ENCODE measurements at regions not wholly inside any gene's neighbourhood (a gene's known extent, or its start where the extent isn't known, plus 50 kb on each side); places are given as distances from the start of the nearest gene placed in this dataset.
A peak's percentile ranks its signal among the peaks of the same experiment; 100 is the strongest.

DNA sequence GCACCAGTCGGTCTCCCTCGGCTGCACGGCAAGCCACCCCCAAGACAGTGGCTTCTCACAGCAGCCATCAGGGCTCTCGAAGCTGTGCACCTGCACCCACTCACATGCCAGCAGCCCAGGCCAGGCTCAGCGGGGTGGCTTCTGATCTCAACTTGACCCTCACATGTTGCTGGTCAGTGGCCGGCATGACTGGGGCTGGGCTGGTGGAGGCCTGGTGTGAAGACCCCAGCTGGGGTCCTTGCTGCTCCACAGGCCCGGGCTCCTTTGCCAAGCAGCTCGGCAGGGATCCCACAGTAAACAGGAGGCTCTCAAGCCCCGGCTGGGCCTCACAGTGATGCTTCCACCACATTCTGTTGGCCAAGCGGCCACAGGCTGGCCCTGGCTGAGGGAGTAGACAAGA is 128.2 kb downstream of the BRD1 start:
- H2AFZ ChIP-seq (replicated peaks; ENCODE audit: low read length, poor library complexity), result no peak overlapping the region
- no peaks in the 10 kb centered on the region for H4K20me1 ChIP-seq (ENCODE audit: insufficient read depth, low read length)
- no peaks in the 10 kb centered on the region for H3K9me3 ChIP-seq (ENCODE audit: control insufficient read depth, insufficient read depth, low read length)
- ATAC-seq (ENCODE audit: low read depth), result no peak
- H3K14ac ChIP-seq (replicated peaks; ENCODE audit: low read depth, low read length), result no peak overlapping the region
- TF ChIP-seq POLR2A (IDR thresholded peaks at IDR 0.05; ENCODE audit: low read depth, low read length) (no peak), BHLHE40 (IDR thresholded peaks at IDR 0.05; ENCODE audit: low read depth, low read length) (no peak), RCOR1 (IDR thresholded peaks at IDR 0.05; ENCODE audit: insufficient replicate concordance, low read length) (no peak), RAD21 (IDR thresholded peaks at IDR 0.05; ENCODE audit: low read length) (no peak), USF2 (IDR thresholded peaks at IDR 0.05; ENCODE audit: low read depth, low read length) (no peak), RFX5 (IDR thresholded peaks at IDR 0.05; ENCODE audit: low read depth, low read length) (no peak), FOS (IDR thresholded peaks at IDR 0.05; ENCODE audit: low read depth, low read length) (no peak), MAZ (IDR thresholded peaks at IDR 0.05; ENCODE audit: borderline replicate concordance, low read depth, low read length) (no peak), MAFK (IDR thresholded peaks at IDR 0.05; ENCODE audit: low read depth, low read length) (no peak), CHD1 (IDR thresholded peaks at IDR 0.05; ENCODE audit: low read depth, low read length) (no peak)
- TF ChIP-seq, protein P1, sequence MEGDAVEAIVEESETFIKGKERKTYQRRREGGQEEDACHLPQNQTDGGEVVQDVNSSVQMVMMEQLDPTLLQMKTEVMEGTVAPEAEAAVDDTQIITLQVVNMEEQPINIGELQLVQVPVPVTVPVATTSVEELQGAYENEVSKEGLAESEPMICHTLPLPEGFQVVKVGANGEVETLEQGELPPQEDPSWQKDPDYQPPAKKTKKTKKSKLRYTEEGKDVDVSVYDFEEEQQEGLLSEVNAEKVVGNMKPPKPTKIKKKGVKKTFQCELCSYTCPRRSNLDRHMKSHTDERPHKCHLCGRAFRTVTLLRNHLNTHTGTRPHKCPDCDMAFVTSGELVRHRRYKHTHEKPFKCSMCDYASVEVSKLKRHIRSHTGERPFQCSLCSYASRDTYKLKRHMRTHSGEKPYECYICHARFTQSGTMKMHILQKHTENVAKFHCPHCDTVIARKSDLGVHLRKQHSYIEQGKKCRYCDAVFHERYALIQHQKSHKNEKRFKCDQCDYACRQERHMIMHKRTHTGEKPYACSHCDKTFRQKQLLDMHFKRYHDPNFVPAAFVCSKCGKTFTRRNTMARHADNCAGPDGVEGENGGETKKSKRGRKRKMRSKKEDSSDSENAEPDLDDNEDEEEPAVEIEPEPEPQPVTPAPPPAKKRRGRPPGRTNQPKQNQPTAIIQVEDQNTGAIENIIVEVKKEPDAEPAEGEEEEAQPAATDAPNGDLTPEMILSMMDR (conservative IDR thresholded peaks at IDR 0.05; ENCODE audit: low read depth, low read length), result no peak
- H2AK9ac ChIP-seq (replicated peaks; ENCODE audit: low read depth, low read length, poor library complexity), result peak overlapping the region; percentile 42
- H3K56ac ChIP-seq (ENCODE audit: extremely low read depth, insufficient read depth, low read length), result no peak overlapping the region
- no peaks in the 10 kb centered on the region for H3K9me1 ChIP-seq (ENCODE audit: insufficient read depth, low read length)
- no peak overlapping the region for H2BK5ac ChIP-seq (ENCODE audit: low read depth, low read length, poor library complexity, severe bottlenecking)
- BruUV-seq (replicated peaks), result no TSS peak
- ChIA-PET POLR2A (ENCODE audit: unreplicated experiment) (no interaction called here), CTCF (no interaction called here)
- no peak overlapping the region for H2BK120ac ChIP-seq (ENCODE audit: low read depth, low read length)
- H4K5ac ChIP-seq (ENCODE audit: low read depth, low read length), result no peak overlapping the region
- no peak overlapping the region for H3K4ac ChIP-seq (ENCODE audit: low read depth, low read length)
- no peaks in the 10 kb centered on the region for H3K79me1 ChIP-seq (ENCODE audit: low read depth in 1 of 2, low read length in 2 of 2)
- no peak overlapping the region for H4K91ac ChIP-seq (ENCODE audit: insufficient read depth, low read depth, low read length)
- H3K9ac ChIP-seq (ENCODE audit: low read depth, low read length), result no peak overlapping the region
- no peak overlapping the region for H3K4me2 ChIP-seq (ENCODE audit: low read depth, low read length)
- no peak overlapping the region for H4K8ac ChIP-seq (ENCODE audit: low read depth in 2 of 2, low read length in 2 of 2)
- no peak overlapping the region for H2BK20ac ChIP-seq (ENCODE audit: low read depth, low read length)
- intact Hi-C loops (cut with micrococcal nuclease) (no loop called here), dilution Hi-C loops (cut with HindIII; ENCODE audit: low sequenced_read_pairs, unreplicated experiment) (no loop called here), in situ Hi-C loops (cut with MboI; ENCODE audit: low sequenced_read_pairs) (no loop called here)
- H3K18ac ChIP-seq (ENCODE audit: low read depth, low read length), result no peak overlapping the region
- H2AK5ac ChIP-seq (ENCODE audit: low read depth, low read length), result no peak overlapping the region
- no peaks in the 10 kb centered on the region for H3K4me1 ChIP-seq (ENCODE audit: control insufficient read depth, insufficient read depth, low read length)
- peaks cover 11% of the 10 kb centered on the region for H3K27me3 ChIP-seq (ENCODE audit: control insufficient read depth, insufficient read depth, low read length)
- H3K27ac ChIP-seq (ENCODE audit: insufficient read depth, low read length), result no peak overlapping the region
- H3K23ac ChIP-seq (ENCODE audit: low read depth, low read length), result no peak overlapping the region
- H3K36me3 ChIP-seq (ENCODE audit: control insufficient read depth, insufficient read depth, low read length), result no peaks in the 10 kb centered on the region
- H3K4me3 ChIP-seq (ENCODE audit: insufficient read depth, low read depth, low read length), result no peak overlapping the region
- no peak for DNase-seq
- H2BK15ac ChIP-seq (ENCODE audit: low read depth, low read length), result no peak overlapping the region
- no CpG with 5 or more reads among the region's 10 CpGs for WGBS, 2 experiments (ENCODE audit: extremely low coverage in 2 of 2, insufficient read length in 1 of 2)

Measured in IMR-90 (cell line).